GM23338 (cell line): ENCODE measurements at regions not wholly inside any gene's neighbourhood (a gene's known extent, or its start where the extent isn't known, plus 50 kb on each side); places are given as distances from the start of the nearest gene placed in this dataset.

Experiments used
- CTCF ChIP-seq, 2 experiments: fragments of 200-600 bp in 1 of 2; sonication (generic) in 1 of 2; conservative IDR thresholded peaks; 2 replicates each; pipeline versions ENCODE4 v1.5.1 to v1.6.1; 2016 to 2017; ENCODE audit warnings: antibody characterized with exemption in 2 of 2, low read depth in 2 of 2, mild to moderate bottlenecking in 2 of 2, moderate library complexity in 1 of 2
- EZH2 ChIP-seq: fragments of 200-600 bp; sonication (generic); IDR thresholded peaks from one replicate; pipeline ENCODE4 v1.8.0; 2017; ENCODE audit warnings: antibody characterized with exemption, mild to moderate bottlenecking, low read depth; ENCODE audit not compliant: unreplicated experiment
- EZH2phosphoT487 ChIP-seq: fragments of 200-600 bp; sonication (generic); IDR thresholded peaks from one replicate; pipeline ENCODE4 v1.8.1; 2018; ENCODE audit warnings: antibody characterized with exemption; ENCODE audit not compliant: unreplicated experiment
- JUNB ChIP-seq: IDR thresholded peaks from one replicate; pipeline ENCODE4 v1.6.1; 2016; ENCODE audit warnings: antibody characterized with exemption; ENCODE audit not compliant: unreplicated experiment
- POLR2AphosphoS5 ChIP-seq: IDR thresholded peaks from 2 replicates; pipeline ENCODE4 v1.6.1; 2016; ENCODE audit warnings: antibody characterized with exemption, low read depth

DNA sequence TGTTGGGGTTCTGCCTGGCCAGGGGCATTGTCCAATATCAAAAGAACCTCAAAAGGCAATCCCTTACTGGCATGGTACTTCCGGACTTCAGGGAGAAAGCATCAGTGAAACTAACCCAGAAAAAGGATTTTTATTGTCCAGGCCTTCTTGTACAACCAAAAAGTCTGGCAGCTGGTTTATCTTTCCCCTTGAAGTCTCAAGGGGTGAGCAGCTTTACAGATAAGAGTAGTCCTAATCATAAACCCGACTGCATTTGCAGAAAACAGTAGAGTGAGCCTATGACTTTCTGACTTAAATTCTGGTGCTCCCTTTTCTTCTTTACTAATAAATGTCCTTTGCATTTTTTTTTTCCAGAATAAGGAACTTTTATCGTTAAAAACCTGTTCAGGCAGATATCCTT, 104.0 kb upstream of the CHRM3 start:
- TF ChIP-seq CTCF (conservative IDR thresholded peaks at IDR 0.05; ENCODE audit: low read depth in 2 of 2) (no peak), EZH2phosphoT487 (no peak), EZH2 (no peak), POLR2AphosphoS5 (no peak), JUNB (no peak)
